Activated naive CD4-positive, alpha-beta T cell treated with anti-CD3 and anti-CD28 coated beads for 36 hours (primary cell): ENCODE measurements at regions not wholly inside any gene's neighbourhood (a gene's known extent, or its start where the extent isn't known, plus 50 kb on each side); places are given as distances from the start of the nearest gene placed in this dataset.
"Not testable (repeated sequence)": the region's sequence is repeated elsewhere in the genome, so short reads cannot be mapped to it uniquely, and the experiment has no call there.

ENCODE experiments used
- CTCF ChIA-PET: fragments of 350-600 bp; sonication (Branson Sonifier 250); formaldehyde crosslinking; loops from one replicate; lab custom pipeline; 2021; ENCODE audit warnings: antibody characterized with exemption; lab: Charles Lee
- DNase-seq: peaks from one replicate; pipeline ENCODE4 v3.0.0-alpha.2; 2020
- H3K27ac Mint-ChIP-seq: one replicate; pipeline ENCODE4 v1.8.0; 2021; ENCODE audit warnings: mild to moderate bottlenecking, mixed read lengths
- H3K27me3 Mint-ChIP-seq: one replicate; pipeline ENCODE4 v1.8.0; 2021; ENCODE audit warnings: low read depth, mixed read lengths
- H3K36me3 Mint-ChIP-seq: one replicate; pipeline ENCODE4 v1.8.0; 2021; ENCODE audit warnings: low read depth, mixed read lengths
- H3K4me1 Mint-ChIP-seq: one replicate; pipeline ENCODE4 v1.8.0; 2021; ENCODE audit warnings: low read depth, mixed read lengths
- H3K4me3 Mint-ChIP-seq: one replicate; pipeline ENCODE4 v1.8.0; 2021; ENCODE audit warnings: mild to moderate bottlenecking, moderate library complexity, mixed read lengths
- H3K9me3 Mint-ChIP-seq: one replicate; pipeline ENCODE4 v1.8.0; 2021; ENCODE audit warnings: mixed read lengths
- intact Hi-C: fragments of 100-400 bp; cut with micrococcal nuclease; formaldehyde crosslinking; loops from one replicate; pipeline ENCODE4 v1.15.1; 2023

GRCh38 chr3:104257486-104257885, 1109.2 kb upstream of the ALCAM start:
- Mint-ChIP-seq H3K4me1 (no peaks in the 10 kb centered on the region), H3K27ac (no peak overlapping the region), H3K27me3 (no peaks in the 10 kb centered on the region), H3K9me3 (no peaks in the 10 kb centered on the region), H3K36me3 (no peaks in the 10 kb centered on the region), H3K4me3 (no peak overlapping the region)
- CTCF ChIA-PET, result no interaction called here
- no peak for DNase-seq
- intact Hi-C loops, result no loop called here

GRCh38 chr3:104263477-104263876, 1103.2 kb upstream of the ALCAM start:
- no peaks in the 10 kb centered on the region for H3K4me1 Mint-ChIP-seq
- DNase-seq, result no peak
- no peak overlapping the region for H3K4me3 Mint-ChIP-seq
- H3K27me3 Mint-ChIP-seq, result no peaks in the 10 kb centered on the region
- no peak overlapping the region for H3K27ac Mint-ChIP-seq
- CTCF ChIA-PET, result no interaction called here
- H3K9me3 Mint-ChIP-seq, result no peaks in the 10 kb centered on the region
- H3K36me3 Mint-ChIP-seq, result no peaks in the 10 kb centered on the region
- intact Hi-C loops, result no loop called here

DNA sequence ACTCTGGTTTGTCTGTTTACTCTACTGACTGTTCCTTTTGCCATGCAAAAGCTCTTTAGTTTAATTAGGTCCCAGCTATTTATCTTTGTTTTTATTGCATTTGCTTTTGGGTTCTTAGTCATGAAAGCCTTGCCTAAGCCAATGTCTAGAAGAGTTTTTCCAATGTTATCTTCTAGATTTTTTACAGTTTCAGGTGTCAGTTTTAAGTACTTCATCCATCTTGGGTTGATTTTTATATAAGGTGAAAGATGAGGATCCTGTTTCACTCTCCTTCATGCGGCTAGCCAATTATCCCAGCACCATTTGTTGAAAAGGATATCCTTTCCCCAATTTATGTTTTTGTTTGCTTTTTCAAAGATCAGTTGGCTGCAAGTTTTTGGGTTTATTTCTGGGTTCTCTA, 1100.5 kb upstream of the ALCAM start:
- H3K9me3 Mint-ChIP-seq, DNase-seq, H3K4me3 Mint-ChIP-seq, H3K27ac Mint-ChIP-seq, H3K4me1 Mint-ChIP-seq, H3K27me3 Mint-ChIP-seq, H3K36me3 Mint-ChIP-seq, CTCF ChIA-PET, intact Hi-C loops: not testable (repeated sequence)

DNA sequence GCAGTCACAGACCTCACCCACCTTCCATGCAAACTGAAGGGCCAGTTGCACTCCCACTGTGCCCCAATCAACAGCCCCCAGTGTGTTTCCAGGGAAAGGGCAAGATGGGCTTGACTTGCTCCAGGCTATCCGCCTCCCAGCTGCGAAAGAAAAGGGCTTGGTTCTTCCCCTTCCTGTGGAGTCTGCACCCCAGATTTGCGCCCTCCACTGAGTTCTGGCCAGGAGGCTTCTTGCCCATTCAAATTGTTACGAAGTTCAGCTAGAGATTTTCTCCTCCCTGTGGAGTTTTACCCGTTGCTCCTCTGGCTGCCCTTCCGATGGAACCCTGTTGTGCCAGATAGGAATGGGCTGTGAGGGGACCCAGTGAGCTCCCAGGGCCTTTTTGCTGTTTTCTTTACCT, 1096.9 kb upstream of the ALCAM start:
- no peak for DNase-seq
- intact Hi-C loops, result loop anchor here (5.0 kb wide), 1 partner anchor 1248 kb away; no protein-coding TSS in a partner anchor
- no peak overlapping the region for H3K27ac Mint-ChIP-seq
- no peaks in the 10 kb centered on the region for H3K4me1 Mint-ChIP-seq
- H3K36me3 Mint-ChIP-seq, result no peaks in the 10 kb centered on the region
- CTCF ChIA-PET, result interaction anchor here (1.1 kb wide), 1 partner anchor 10 kb away, joined by 5 read pairs; no protein-coding TSS in a partner anchor
- peaks cover 3% of the 10 kb centered on the region for H3K9me3 Mint-ChIP-seq
- no peaks in the 10 kb centered on the region for H3K27me3 Mint-ChIP-seq
- no peak overlapping the region for H3K4me3 Mint-ChIP-seq

- Mint-ChIP-seq H3K4me1 (no peaks in the 10 kb centered on the region), H3K27ac (no peak overlapping the region), H3K27me3 (no peaks in the 10 kb centered on the region), H3K36me3 (no peaks in the 10 kb centered on the region), H3K4me3 (no peak overlapping the region), H3K9me3 (peaks cover 3% of the 10 kb centered on the region)
- DNase-seq, result no peak
- CTCF ChIA-PET, result interaction anchor here (0.6 to 1.7 kb wide), 5 partner anchors 19 to 282 kb away, joined by 3 to 5 read pairs (median 3); no protein-coding TSS in a partner anchor
- intact Hi-C loops, result loop anchor here (5.0 kb wide), 1 partner anchor 1244 kb away; no protein-coding TSS in a partner anchor
Measured at GRCh38 chr3:104273046-104273649, 1093.6 kb upstream of the ALCAM start.

DNA sequence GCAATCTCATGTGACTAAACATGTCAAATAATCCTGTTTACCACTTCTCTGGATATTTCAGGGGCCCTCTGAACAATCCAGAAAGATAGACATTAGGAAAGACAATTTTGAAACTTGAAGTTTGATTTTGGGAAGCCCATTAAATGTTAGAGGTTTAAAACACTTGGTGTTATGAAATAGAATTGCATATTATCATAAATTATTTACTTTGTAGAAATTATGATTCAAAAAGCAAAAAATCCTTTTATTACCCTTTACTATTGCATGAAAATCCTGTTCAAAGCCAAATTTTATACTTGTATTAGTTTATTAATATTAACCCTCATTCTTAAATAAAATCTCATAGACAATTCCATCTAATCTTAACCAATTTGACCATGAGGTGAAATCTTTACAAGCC, 1091.5 kb upstream of the ALCAM start:
- Mint-ChIP-seq H3K4me3 (no peak overlapping the region), H3K36me3 (no peaks in the 10 kb centered on the region), H3K9me3 (peaks cover 6% of the 10 kb centered on the region), H3K27me3 (no peaks in the 10 kb centered on the region), H3K27ac (no peak overlapping the region), H3K4me1 (peaks cover 5% of the 10 kb centered on the region)
- CTCF ChIA-PET, result no interaction called here
- DNase-seq, result no peak
- intact Hi-C loops, result loop anchor here (5.0 kb wide), 1 partner anchor 1092 kb away; the partner anchor contains the start of gene ALCAM

DNA sequence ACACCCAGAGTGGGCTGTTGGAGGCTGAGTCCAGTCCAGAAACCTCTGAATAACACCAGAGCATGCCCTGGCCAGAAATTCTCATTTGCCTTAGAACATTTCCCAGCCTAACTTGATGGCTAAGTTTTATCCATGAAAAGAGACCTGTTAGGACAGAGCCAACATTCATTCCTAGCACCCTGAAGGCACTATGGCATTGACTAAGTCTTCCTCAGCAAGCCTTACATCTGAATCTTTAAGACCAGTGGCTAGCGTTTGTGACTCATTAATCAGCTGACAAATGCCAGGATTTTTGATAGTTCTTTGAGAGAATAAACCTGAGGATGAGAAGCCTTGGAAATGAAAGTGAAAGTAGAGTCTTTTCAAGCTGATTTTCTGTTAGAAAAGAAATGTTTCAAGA, 1087.1 kb upstream of the ALCAM start:
- Mint-ChIP-seq H3K4me1 (peaks cover 5% of the 10 kb centered on the region), H3K27ac (no peak overlapping the region), H3K36me3 (peaks cover 1% of the 10 kb centered on the region), H3K27me3 (no peaks in the 10 kb centered on the region), H3K4me3 (no peak overlapping the region), H3K9me3 (peaks cover 20% of the 10 kb centered on the region)
- CTCF ChIA-PET, result interaction anchor here (1.0 kb wide), 1 partner anchor 9 kb away, joined by 5 read pairs; no protein-coding TSS in a partner anchor
- DNase-seq, result no peak
- intact Hi-C loops, result loop anchor here (5.0 kb wide), 1 partner anchor 1088 kb away; the partner anchor contains the start of gene ALCAM

GRCh38 chr3:104281713-104282112, 1085.0 kb upstream of the ALCAM start:
- H3K27me3 Mint-ChIP-seq, result no peaks in the 10 kb centered on the region
- DNase-seq, result no peak
- H3K4me1 Mint-ChIP-seq, result peaks cover 5% of the 10 kb centered on the region
- CTCF ChIA-PET, result no interaction called here
- H3K27ac Mint-ChIP-seq, result no peak overlapping the region
- peaks cover 24% of the 10 kb centered on the region for H3K9me3 Mint-ChIP-seq
- H3K36me3 Mint-ChIP-seq, result peaks cover 1% of the 10 kb centered on the region
- intact Hi-C loops, result no loop called here
- H3K4me3 Mint-ChIP-seq, result no peak overlapping the region

- peaks cover 1% of the 10 kb centered on the region for H3K4me1 Mint-ChIP-seq
- peaks cover 15% of the 10 kb centered on the region for H3K9me3 Mint-ChIP-seq
- no peak overlapping the region for H3K4me3 Mint-ChIP-seq
- intact Hi-C loops, result no loop called here
- no peaks in the 10 kb centered on the region for H3K27me3 Mint-ChIP-seq
- CTCF ChIA-PET, result no interaction called here
- no peaks in the 10 kb centered on the region for H3K36me3 Mint-ChIP-seq
- H3K27ac Mint-ChIP-seq, result no peak overlapping the region
- DNase-seq, result no peak
Measured at GRCh38 chr3:104286645-104287044, 1080.1 kb upstream of the ALCAM start.

DNA sequence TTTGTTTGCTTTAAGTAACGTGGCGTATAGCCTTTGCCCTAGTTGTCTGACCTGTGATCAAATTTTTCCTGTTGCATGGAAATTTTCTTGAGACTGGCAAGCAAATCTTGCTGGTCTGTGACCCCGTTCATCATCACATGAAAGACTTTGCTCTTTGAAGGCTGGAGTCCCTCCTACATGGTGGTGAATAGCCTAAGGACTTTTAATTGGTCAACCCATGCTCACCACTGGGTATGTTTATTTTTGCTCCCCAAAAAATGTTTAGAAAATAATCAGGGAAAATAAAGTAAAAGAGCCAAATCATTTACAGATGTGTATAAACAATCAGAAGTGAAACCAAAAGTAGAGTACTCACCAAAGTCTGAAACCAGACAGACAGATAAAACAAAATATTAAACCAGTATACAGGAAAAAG, 1075.3 kb upstream of the ALCAM start:
- Mint-ChIP-seq H3K4me3 (no peak overlapping the region), H3K27ac (no peak overlapping the region)
- CTCF ChIA-PET, result no interaction called here

DNA sequence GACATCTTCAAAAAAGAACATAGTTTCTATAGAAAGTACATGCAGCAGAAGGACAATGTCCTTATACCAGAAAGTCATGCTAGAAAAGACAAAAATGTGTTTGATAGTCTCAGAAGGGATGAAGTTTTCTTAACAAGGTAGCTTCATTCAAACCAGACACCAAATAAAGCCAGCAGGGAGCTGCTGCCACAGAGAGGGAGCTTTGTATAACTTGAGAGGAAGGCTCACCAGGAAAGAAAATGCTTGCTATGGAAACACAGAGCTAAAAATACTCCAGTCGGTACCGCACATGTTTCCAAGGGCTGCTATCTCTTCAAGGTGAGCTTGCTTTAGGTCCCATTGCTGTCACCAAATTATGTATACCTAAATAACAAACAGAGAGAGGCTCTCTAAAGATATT, 1074.8 kb upstream of the ALCAM start:
- intact Hi-C loops, result no loop called here
- H3K27ac Mint-ChIP-seq, result no peak overlapping the region
- no peaks in the 10 kb centered on the region for H3K9me3 Mint-ChIP-seq
- H3K36me3 Mint-ChIP-seq, result no peaks in the 10 kb centered on the region
- H3K27me3 Mint-ChIP-seq, result no peaks in the 10 kb centered on the region
- H3K4me1 Mint-ChIP-seq, result peaks cover 3% of the 10 kb centered on the region
- no peak overlapping the region for H3K4me3 Mint-ChIP-seq
- CTCF ChIA-PET, result no interaction called here
- DNase-seq, result no peak

More for the DNA sequence above, 1075.3 kb upstream of the ALCAM start:
- peaks cover 3% of the 10 kb centered on the region for H3K4me1 Mint-ChIP-seq
- intact Hi-C loops, result no loop called here
- no peak for DNase-seq
- peaks cover 3% of the 10 kb centered on the region for H3K9me3 Mint-ChIP-seq
- H3K36me3 Mint-ChIP-seq, result no peaks in the 10 kb centered on the region
- H3K27me3 Mint-ChIP-seq, result no peaks in the 10 kb centered on the region

GRCh38 chr3:104297617-104298016, 1069.1 kb upstream of the ALCAM start:
- H3K36me3 Mint-ChIP-seq, result no peaks in the 10 kb centered on the region
- CTCF ChIA-PET, result no interaction called here
- no peak for DNase-seq
- no peak overlapping the region for H3K4me3 Mint-ChIP-seq
- H3K27me3 Mint-ChIP-seq, result no peaks in the 10 kb centered on the region
- no peak overlapping the region for H3K27ac Mint-ChIP-seq
- H3K9me3 Mint-ChIP-seq, result peaks cover 2% of the 10 kb centered on the region
- no peaks in the 10 kb centered on the region for H3K4me1 Mint-ChIP-seq
- intact Hi-C loops, result no loop called here

- Mint-ChIP-seq H3K9me3 (peaks cover 2% of the 10 kb centered on the region), H3K27ac (no peak overlapping the region), H3K4me1 (no peaks in the 10 kb centered on the region), H3K27me3 (no peaks in the 10 kb centered on the region), H3K36me3 (no peaks in the 10 kb centered on the region), H3K4me3 (no peak overlapping the region)
- intact Hi-C loops, result no loop called here
- DNase-seq, result no peak
- CTCF ChIA-PET, result no interaction called here
Measured at GRCh38 chr3:104298662-104299061, 1068.0 kb upstream of the ALCAM start.
